ENCODE measurements at regions not wholly inside any gene's neighbourhood (a gene's known extent, or its start where the extent isn't known, plus 50 kb on each side); places are given as distances from the start of the nearest gene placed in this dataset.

- Histone ChIP-seq H4K20me1 (ENCODE audit: insufficient read depth, low read length) (no peaks in the 10 kb centered on the region), H2BK15ac (ENCODE audit: low read depth, low read length) (no peak overlapping the region), H2AK5ac (ENCODE audit: low read depth, low read length) (no peak overlapping the region), H3K27ac (ENCODE audit: insufficient read depth, low read length) (no peak overlapping the region), H3K27me3 (ENCODE audit: control insufficient read depth, insufficient read depth, low read length) (no peaks in the 10 kb centered on the region), H3K9me3 (ENCODE audit: control insufficient read depth, insufficient read depth, low read length) (no peaks in the 10 kb centered on the region), H2AK9ac (replicated peaks; ENCODE audit: low read depth, low read length, poor library complexity) (no peak overlapping the region), H2AFZ (replicated peaks; ENCODE audit: low read length, poor library complexity) (no peak overlapping the region), H4K8ac (ENCODE audit: low read depth in 2 of 2, low read length in 2 of 2) (no peak overlapping the region), H3K14ac (replicated peaks; ENCODE audit: low read depth, low read length) (no peak overlapping the region), H3K23ac (ENCODE audit: low read depth, low read length) (no peak overlapping the region), H4K5ac (ENCODE audit: low read depth, low read length) (no peak overlapping the region), H3K79me1 (ENCODE audit: low read depth in 1 of 2, low read length in 2 of 2) (no peaks in the 10 kb centered on the region), H3K18ac (ENCODE audit: low read depth, low read length) (no peak overlapping the region), H3K4me3 (ENCODE audit: insufficient read depth, low read depth, low read length) (no peak overlapping the region), H3K4ac (ENCODE audit: low read depth, low read length) (no peak overlapping the region), H3K4me2 (ENCODE audit: low read depth, low read length) (no peak overlapping the region), H2BK120ac (ENCODE audit: low read depth, low read length) (no peak overlapping the region), H4K91ac (ENCODE audit: insufficient read depth, low read depth, low read length) (no peak overlapping the region), H2BK5ac (ENCODE audit: low read depth, low read length, poor library complexity, severe bottlenecking) (no peak overlapping the region), H3K56ac (ENCODE audit: extremely low read depth, insufficient read depth, low read length) (no peak overlapping the region), H2BK20ac (ENCODE audit: low read depth, low read length) (no peak overlapping the region), H3K4me1 (ENCODE audit: control insufficient read depth, insufficient read depth, low read length) (no peaks in the 10 kb centered on the region), H3K36me3 (ENCODE audit: control insufficient read depth, insufficient read depth, low read length) (no peaks in the 10 kb centered on the region), H3K9ac (ENCODE audit: low read depth, low read length) (no peak overlapping the region), H3K9me1 (ENCODE audit: insufficient read depth, low read length) (no peaks in the 10 kb centered on the region)
- dilution Hi-C loops (cut with HindIII; ENCODE audit: low sequenced_read_pairs, unreplicated experiment): no loop called here
- TF ChIP-seq BHLHE40 (IDR thresholded peaks at IDR 0.05; ENCODE audit: low read depth, low read length) (no peak), CHD1 (IDR thresholded peaks at IDR 0.05; ENCODE audit: low read depth, low read length) (no peak), ELK1 (IDR thresholded peaks at IDR 0.05; ENCODE audit: borderline replicate concordance, low read depth, low read length) (no peak), SMC3 (IDR thresholded peaks at IDR 0.05; ENCODE audit: low read depth, low read length) (no peak), POLR2A (IDR thresholded peaks at IDR 0.05; ENCODE audit: low read depth, low read length) (no peak), RCOR1 (IDR thresholded peaks at IDR 0.05; ENCODE audit: insufficient replicate concordance, low read length) (no peak), CEBPB (IDR thresholded peaks at IDR 0.05; ENCODE audit: low read depth, low read length) (no peak)
- DNase-seq (no peak), ATAC-seq (ENCODE audit: low read depth) (no peak)
- no TSS peak for BruUV-seq (replicated peaks)
- in situ Hi-C loops (cut with MboI; ENCODE audit: low sequenced_read_pairs): no loop called here
- no CpG with 5 or more reads among the region's 1 CpG for WGBS, 2 experiments (ENCODE audit: extremely low coverage in 2 of 2, insufficient read length in 1 of 2)
- ChIA-PET POLR2A (ENCODE audit: unreplicated experiment) (no interaction called here), CTCF (no interaction called here)
- intact Hi-C loops (cut with micrococcal nuclease): no loop called here
Measured at GRCh38 chr6:126632271-126632670, 292.4 kb downstream of the CENPW start.
